Lower leg skin (tissue), 4 donors: ENCODE measurements at regions not wholly inside any gene's neighbourhood (a gene's known extent, or its start where the extent isn't known, plus 50 kb on each side); places are given as distances from the start of the nearest gene placed in this dataset.

Experiments used
- DNase-seq, 2 donors: peaks; one replicate each; pipeline ENCODE4 v3.0.0-alpha.2; 2019; ENCODE audit warnings: low spot score in 2 of 2
- H3K4me3 ChIP-seq: fragments of 200-600 bp; sonication (generic); 2 replicates; pipeline ENCODE4 v1.5.1; 2017; ENCODE audit warnings: mild to moderate bottlenecking, low read depth; ENCODE audit not compliant: poor library complexity, severe bottlenecking
- CTCF ChIP-seq, 3 donors: fragments of 450-650 bp; IDR thresholded peaks; one replicate each; pipeline ENCODE4 v1.5.1; 2016; ENCODE audit warnings: antibody characterized with exemption in 3 of 3, mild to moderate bottlenecking in 3 of 3, moderate library complexity in 2 of 3
- POLR2A ChIP-seq, 2 donors: fragments of 450-650 bp; IDR thresholded peaks; one replicate each; pipeline ENCODE4 v1.6.1; 2016 to 2017; ENCODE audit warnings: antibody characterized with exemption in 2 of 2, mild to moderate bottlenecking in 1 of 2, moderate library complexity in 1 of 2
- WGBS, 2 donors: methylation state at CpG; one replicate each; pipeline ENCODE4 v1.1.5; 2018; 5-methylcytosine and 5-hydroxymethylcytosine counted together
- intact Hi-C: fragments of 100-400 bp; cut with DNase I; formaldehyde crosslinking; loops from one replicate; pipeline ENCODE4 v1.15.0; 2023; ENCODE audit warnings: low total_unique reads

GRCh38 chr1:219560856-219561255 is 52.0 kb downstream of the ZC3H11B start:
- no peak for DNase-seq
- intact Hi-C loops = no loop called here
- TF ChIP-seq POLR2A (IDR thresholded peaks at IDR 0.05) (no peak), CTCF (IDR thresholded peaks at IDR 0.05) (no peak)
- WGBS, 2 donors = 75 to 76% methylated on average over 3 of the region's 3 CpGs
- no peak overlapping the region for H3K4me3 ChIP-seq

GRCh38 chr1:219559899-219560298 is 53.0 kb downstream of the ZC3H11B start:
- intact Hi-C loops = no loop called here
- no peak for TF ChIP-seq POLR2A (IDR thresholded peaks at IDR 0.05)
- TF ChIP-seq CTCF (IDR thresholded peaks at IDR 0.05) = no peak
- H3K4me3 ChIP-seq = no peak overlapping the region
- 82 to 88% methylated on average over 4 of the region's 4 CpGs for WGBS, 2 donors
- DNase-seq = no peak

- no peak overlapping the region for H3K4me3 ChIP-seq
- intact Hi-C loops = no loop called here
- WGBS, 2 donors = 38 to 39% methylated on average over 2 of the region's 2 CpGs
- TF ChIP-seq CTCF (IDR thresholded peaks at IDR 0.05) (no peak), POLR2A (IDR thresholded peaks at IDR 0.05) (no peak)
- DNase-seq = no peak
Observed at GRCh38 chr1:219555806-219556205, 57.1 kb downstream of the ZC3H11B start.

- TF ChIP-seq CTCF (IDR thresholded peaks at IDR 0.05) = no peak
- no peak for TF ChIP-seq POLR2A (IDR thresholded peaks at IDR 0.05)
- intact Hi-C loops = no loop called here
- WGBS, 2 donors = 67 to 72% methylated on average over 7 of the region's 7 CpGs
- no peak for DNase-seq
- H3K4me3 ChIP-seq = no peak overlapping the region
Observed at GRCh38 chr1:219555031-219555692, 57.7 kb downstream of the ZC3H11B start.

- 49 to 51% methylated on average over 3 of the region's 3 CpGs for WGBS, 2 donors
- TF ChIP-seq CTCF (IDR thresholded peaks at IDR 0.05) (no peak), POLR2A (IDR thresholded peaks at IDR 0.05) (no peak)
- no peak overlapping the region for H3K4me3 ChIP-seq
- intact Hi-C loops = no loop called here
- DNase-seq = peak in 1 of 2 donors; percentile 19
Observed at GRCh38 chr1:219553934-219554502, 58.9 kb downstream of the ZC3H11B start.

- no peak for DNase-seq
- H3K4me3 ChIP-seq = no peak overlapping the region
- 55 to 58% methylated on average over 2 of the region's 2 CpGs for WGBS, 2 donors
- TF ChIP-seq POLR2A (IDR thresholded peaks at IDR 0.05) (no peak), CTCF (IDR thresholded peaks at IDR 0.05) (no peak)
- intact Hi-C loops = no loop called here
Observed at GRCh38 chr1:219550201-219550600, 62.7 kb downstream of the ZC3H11B start.
